ENCODE measurements at regions not wholly inside any gene's neighbourhood (a gene's known extent, or its start where the extent isn't known, plus 50 kb on each side); places are given as distances from the start of the nearest gene placed in this dataset.

DNA sequence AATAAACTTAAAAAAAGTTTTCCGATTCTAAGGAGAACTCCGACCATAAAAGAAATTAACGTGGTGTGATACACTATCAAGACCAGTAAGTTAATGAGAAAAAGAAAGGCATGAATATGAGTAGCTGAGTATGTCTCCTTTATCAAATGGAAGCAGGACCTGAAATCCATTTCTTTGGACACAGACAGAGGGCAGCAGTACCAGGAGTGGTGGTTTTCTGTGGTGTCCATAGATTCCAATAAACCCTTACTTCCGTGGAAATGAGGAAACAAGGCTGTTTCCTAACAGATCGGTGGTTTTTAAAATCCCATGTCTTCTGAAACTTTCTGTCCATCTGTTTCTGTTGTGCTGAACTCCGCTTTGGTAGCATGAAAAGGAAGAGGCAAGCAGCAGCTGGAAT, 128.5 kb upstream of the TSPAN5 start:
- no peak overlapping the region for H3K4me3 ChIP-seq (ENCODE audit: low read length)
- TF ChIP-seq, protein P1, sequence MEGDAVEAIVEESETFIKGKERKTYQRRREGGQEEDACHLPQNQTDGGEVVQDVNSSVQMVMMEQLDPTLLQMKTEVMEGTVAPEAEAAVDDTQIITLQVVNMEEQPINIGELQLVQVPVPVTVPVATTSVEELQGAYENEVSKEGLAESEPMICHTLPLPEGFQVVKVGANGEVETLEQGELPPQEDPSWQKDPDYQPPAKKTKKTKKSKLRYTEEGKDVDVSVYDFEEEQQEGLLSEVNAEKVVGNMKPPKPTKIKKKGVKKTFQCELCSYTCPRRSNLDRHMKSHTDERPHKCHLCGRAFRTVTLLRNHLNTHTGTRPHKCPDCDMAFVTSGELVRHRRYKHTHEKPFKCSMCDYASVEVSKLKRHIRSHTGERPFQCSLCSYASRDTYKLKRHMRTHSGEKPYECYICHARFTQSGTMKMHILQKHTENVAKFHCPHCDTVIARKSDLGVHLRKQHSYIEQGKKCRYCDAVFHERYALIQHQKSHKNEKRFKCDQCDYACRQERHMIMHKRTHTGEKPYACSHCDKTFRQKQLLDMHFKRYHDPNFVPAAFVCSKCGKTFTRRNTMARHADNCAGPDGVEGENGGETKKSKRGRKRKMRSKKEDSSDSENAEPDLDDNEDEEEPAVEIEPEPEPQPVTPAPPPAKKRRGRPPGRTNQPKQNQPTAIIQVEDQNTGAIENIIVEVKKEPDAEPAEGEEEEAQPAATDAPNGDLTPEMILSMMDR (IDR thresholded peaks at IDR 0.05): no peak
- H3K36me3 Mint-ChIP-seq (ENCODE audit: low read depth): no peaks in the 10 kb centered on the region
- intact Hi-C loops (cut with DNase I, micrococcal nuclease): no loop called here
- CTCF ChIA-PET: no interaction called here
- no peaks in the 10 kb centered on the region for H3K27me3 ChIP-seq (ENCODE audit: control insufficient read depth in 1 of 2, insufficient read depth in 2 of 2, low read length in 2 of 2)
- H3K27ac ChIP-seq (ENCODE audit: low read depth in 1 of 2, low read length in 2 of 2): no peak overlapping the region
- no peak overlapping the region for H3K27ac Mint-ChIP-seq
- H3K9me3 Mint-ChIP-seq: no peaks in the 10 kb centered on the region
- H3K9me3 ChIP-seq (ENCODE audit: control insufficient read depth in 1 of 2, insufficient read depth in 1 of 2, low read length in 2 of 2): no peaks in the 10 kb centered on the region
- H3K4me1 ChIP-seq (ENCODE audit: insufficient read depth, low read length): no peaks in the 10 kb centered on the region
- H3K4me1 Mint-ChIP-seq (ENCODE audit: low read depth): no peaks in the 10 kb centered on the region
- no peaks in the 10 kb centered on the region for H3K27me3 Mint-ChIP-seq
- no peak overlapping the region for H3K4me3 Mint-ChIP-seq
- POLR2A ChIA-PET: no interaction called here
- no peaks in the 10 kb centered on the region for H3K36me3 ChIP-seq (ENCODE audit: insufficient read depth, low read length)
- ATAC-seq (ENCODE audit: poor library complexity): no peak
- DNase-seq: no peak

DNA sequence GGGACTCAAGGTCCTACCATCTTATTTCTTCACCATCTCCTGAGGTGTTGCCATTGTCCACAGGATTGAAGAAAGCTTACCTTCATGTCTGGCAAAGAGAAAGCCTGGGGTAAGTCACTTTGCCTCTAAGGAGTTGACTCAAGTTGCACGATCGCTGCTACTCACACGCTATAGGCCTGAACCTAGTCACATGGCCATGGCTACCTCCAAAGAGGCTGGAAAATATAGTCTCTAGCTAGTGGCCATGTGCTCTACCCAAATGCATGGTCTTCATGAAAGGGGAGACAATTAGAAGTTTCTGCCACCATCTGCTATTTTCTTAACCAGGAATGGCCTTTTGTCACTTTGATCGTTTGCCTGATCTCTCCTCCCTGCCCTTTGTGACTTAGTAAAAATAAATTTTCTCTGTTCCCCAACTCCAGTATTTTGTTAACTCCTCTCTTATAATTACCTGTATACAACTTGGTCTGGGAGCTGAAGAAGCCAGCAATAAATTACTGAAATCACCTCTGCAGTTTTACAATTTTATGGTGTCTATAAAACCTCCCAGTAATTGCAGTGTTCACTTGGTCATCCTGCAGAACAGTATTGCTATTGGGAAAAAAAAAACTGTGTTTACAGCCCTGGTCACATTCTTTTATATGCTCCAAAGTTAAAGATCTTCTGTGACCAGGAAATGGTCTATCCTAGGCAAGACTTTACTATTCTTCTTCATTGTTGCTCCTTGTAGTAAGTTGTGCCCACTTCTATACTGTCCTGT, 126.7 kb upstream of the TSPAN5 start:
- ATAC-seq (ENCODE audit: poor library complexity) (no peak), DNase-seq (no peak)
- Histone ChIP-seq H3K27ac (ENCODE audit: low read depth in 1 of 2, low read length in 2 of 2) (no peak overlapping the region), H3K27me3 (ENCODE audit: control insufficient read depth in 1 of 2, insufficient read depth in 2 of 2, low read length in 2 of 2) (no peaks in the 10 kb centered on the region), H3K36me3 (ENCODE audit: insufficient read depth, low read length) (no peaks in the 10 kb centered on the region), H3K9me3 (ENCODE audit: control insufficient read depth in 1 of 2, insufficient read depth in 1 of 2, low read length in 2 of 2) (no peaks in the 10 kb centered on the region), H3K4me3 (ENCODE audit: low read length) (no peak overlapping the region), H3K4me1 (ENCODE audit: insufficient read depth, low read length) (no peaks in the 10 kb centered on the region)
- H3K4me3 Mint-ChIP-seq: no peak overlapping the region
- no peaks in the 10 kb centered on the region for H3K36me3 Mint-ChIP-seq (ENCODE audit: low read depth)
- H3K27ac Mint-ChIP-seq: no peak overlapping the region
- intact Hi-C loops (cut with DNase I, micrococcal nuclease): no loop called here
- no peaks in the 10 kb centered on the region for H3K4me1 Mint-ChIP-seq (ENCODE audit: low read depth)
- TF ChIP-seq, protein P1 (IDR thresholded peaks at IDR 0.05): no peak
- ChIA-PET CTCF (interaction anchor here (0.8 kb wide), 1 partner anchor 11 kb away, joined by 3 read pairs; no protein-coding TSS in a partner anchor), POLR2A (no interaction called here)
- no peaks in the 10 kb centered on the region for H3K9me3 Mint-ChIP-seq
- no peaks in the 10 kb centered on the region for H3K27me3 Mint-ChIP-seq

DNA sequence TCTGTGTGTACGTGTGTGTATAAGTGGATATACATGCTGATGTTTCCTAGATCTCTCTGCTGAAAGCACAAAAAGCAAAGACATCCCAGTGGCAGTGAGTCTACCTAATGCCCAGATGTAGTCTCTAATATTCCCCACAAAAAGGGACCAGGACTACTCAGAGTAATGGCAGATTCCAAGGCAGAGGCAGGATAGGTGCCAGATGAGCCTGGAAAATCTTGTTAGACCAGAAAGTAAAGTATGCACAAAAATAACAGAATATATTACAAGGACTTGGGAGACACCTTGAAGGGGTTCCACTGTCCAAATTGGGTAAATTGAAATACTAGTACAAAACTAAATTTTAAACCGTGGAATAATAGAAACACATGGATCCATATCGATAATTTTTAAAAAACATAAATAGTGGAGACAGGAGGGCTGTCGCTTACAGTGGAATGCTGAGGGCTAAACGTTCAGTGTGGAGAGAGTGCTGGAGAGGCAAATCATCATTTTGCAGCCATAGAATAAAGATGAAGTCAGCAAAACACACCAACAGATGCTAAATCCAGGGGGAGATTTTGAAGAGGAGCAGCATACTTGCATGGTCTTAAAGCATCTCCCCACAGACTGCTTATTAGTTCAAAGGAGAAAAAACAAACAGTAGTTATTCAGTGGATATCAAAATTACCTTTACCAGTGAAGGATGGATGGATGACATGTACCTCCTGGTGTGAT, 123.4 kb upstream of the TSPAN5 start:
- H3K36me3 Mint-ChIP-seq (ENCODE audit: low read depth): no peaks in the 10 kb centered on the region
- POLR2A ChIA-PET: no interaction called here
- no peak for DNase-seq
- Histone ChIP-seq H3K4me1 (ENCODE audit: insufficient read depth, low read length) (no peaks in the 10 kb centered on the region), H3K36me3 (ENCODE audit: insufficient read depth, low read length) (no peaks in the 10 kb centered on the region), H3K4me3 (ENCODE audit: low read length) (no peak overlapping the region), H3K9me3 (ENCODE audit: control insufficient read depth in 1 of 2, insufficient read depth in 1 of 2, low read length in 2 of 2) (no peaks in the 10 kb centered on the region), H3K27me3 (ENCODE audit: control insufficient read depth in 1 of 2, insufficient read depth in 2 of 2, low read length in 2 of 2) (no peaks in the 10 kb centered on the region), H3K27ac (ENCODE audit: low read depth in 1 of 2, low read length in 2 of 2) (no peak overlapping the region)
- no peak for ATAC-seq (ENCODE audit: poor library complexity)
- intact Hi-C loops (cut with DNase I, micrococcal nuclease): no loop called here
- H3K27me3 Mint-ChIP-seq: no peaks in the 10 kb centered on the region
- CTCF ChIA-PET: no interaction called here
- H3K9me3 Mint-ChIP-seq: no peaks in the 10 kb centered on the region
- TF ChIP-seq, protein P1 (IDR thresholded peaks at IDR 0.05): no peak
- no peaks in the 10 kb centered on the region for H3K4me1 Mint-ChIP-seq (ENCODE audit: low read depth)
- no peak overlapping the region for H3K27ac Mint-ChIP-seq
- H3K4me3 Mint-ChIP-seq: no peak overlapping the region

Measured in CD4-positive, alpha-beta T cell (primary cell).